CD14-positive monocyte (primary cell): ENCODE measurements at regions not wholly inside any gene's neighbourhood (a gene's known extent, or its start where the extent isn't known, plus 50 kb on each side); places are given as distances from the start of the nearest gene placed in this dataset.

Source experiments
- DNase-seq, 3 donors: peaks; one replicate each; pipeline ENCODE4 v3.0.0-alpha.2; 2011 to 2022
- H2AFZ ChIP-seq: 2 replicates; pipeline ENCODE4 v1.6.0; 2012; ENCODE audit warnings: mild to moderate bottlenecking, low read depth, low read length, inconsistent platforms; ENCODE audit not compliant: insufficient read depth, poor library complexity, severe bottlenecking
- H3K27ac ChIP-seq, 2 donors: 1 replicate in 1 of 2; 2 replicates in 1 of 2; pipeline ENCODE4 v1.5.1; 2012 to 2013; ENCODE audit warnings: low read length in 2 of 2, control low read depth in 1 of 2, inconsistent platforms in 1 of 2, low read depth in 1 of 2, mild to moderate bottlenecking in 1 of 2
- H3K27me3 ChIP-seq, 2 donors: one replicate each; pipeline versions ENCODE4 v1.6.0 to v1.6.1; 2011 to 2013; ENCODE audit warnings: low read length in 2 of 2; ENCODE audit not compliant: control insufficient read depth in 2 of 2, insufficient read depth in 2 of 2
- H3K36me3 ChIP-seq, 2 donors: replicated peaks in 1 of 2; 1 replicate in 1 of 2; 2 replicates in 1 of 2; pipeline versions ENCODE4 v1.5.1 to v1.6.1; 2012 to 2013; ENCODE audit warnings: low read length in 2 of 2, control low read depth in 1 of 2, inconsistent platforms in 1 of 2, mild to moderate bottlenecking in 1 of 2; ENCODE audit not compliant: insufficient read depth in 2 of 2, control insufficient read depth in 1 of 2
- H3K4me1 ChIP-seq, 2 donors: 1 replicate in 1 of 2; 2 replicates in 1 of 2; pipeline versions ENCODE4 v1.5.1 to v1.6.1; 2012 to 2013; ENCODE audit warnings: low read length in 2 of 2, control low read depth in 1 of 2, inconsistent platforms in 1 of 2, mild to moderate bottlenecking in 1 of 2, moderate library complexity in 1 of 2; ENCODE audit not compliant: insufficient read depth in 2 of 2, control insufficient read depth in 1 of 2
- H3K4me2 ChIP-seq: replicated peaks from 2 replicates; pipeline ENCODE3; 2012; ENCODE audit warnings: low read length, moderate library complexity, mild to moderate bottlenecking; ENCODE audit not compliant: poor library complexity, severe bottlenecking; ENCODE audit errors: extremely low read depth
- H3K4me3 ChIP-seq, 3 experiments: fragments of 200-600 bp in 1 of 3; sonication (generic) in 1 of 3; replicated peaks in 1 of 3; 1 replicate in 2 of 3; 2 replicates in 1 of 3; pipeline ENCODE4 v1.5.1; 2011 to 2013; ENCODE audit warnings: low read length in 3 of 3, mild to moderate bottlenecking in 3 of 3, control low read depth in 2 of 3, low read depth in 2 of 3, inconsistent platforms in 1 of 3, moderate library complexity in 1 of 3
- H3K79me2 ChIP-seq: 2 replicates; pipeline ENCODE4 v1.6.0; 2012; ENCODE audit warnings: mild to moderate bottlenecking, control low read depth, inconsistent platforms, low read length, moderate library complexity; ENCODE audit not compliant: insufficient read depth
- H3K9ac ChIP-seq: 2 replicates; pipeline ENCODE4 v1.6.0; 2017; ENCODE audit warnings: low read length, mild to moderate bottlenecking; ENCODE audit not compliant: insufficient read depth, poor library complexity, severe bottlenecking
- H3K9me3 ChIP-seq, 2 donors: replicated peaks in 1 of 2; 1 replicate in 1 of 2; 2 replicates in 1 of 2; pipeline versions ENCODE4 v1.5.1 to v1.6.1; 2012 to 2013; ENCODE audit warnings: low read length in 2 of 2, control low read depth in 1 of 2; ENCODE audit not compliant: control insufficient read depth in 1 of 2, insufficient read depth in 1 of 2
- H4K20me1 ChIP-seq: 2 replicates; pipeline ENCODE4 v1.6.0; 2012; ENCODE audit warnings: mild to moderate bottlenecking, low read length, control low read depth, moderate library complexity; ENCODE audit not compliant: insufficient read depth
- H3K27ac Mint-ChIP-seq, 7 donors: one replicate each; pipeline ENCODE4 v1.8.0; 2020; ENCODE audit warnings: mild to moderate bottlenecking in 7 of 7, mixed read lengths in 7 of 7, moderate library complexity in 6 of 7, inconsistent platforms in 2 of 7
- H3K27me3 Mint-ChIP-seq, 3 donors: one replicate each; pipeline ENCODE4 v1.8.0; 2021 to 2022; ENCODE audit warnings: low read depth in 3 of 3, mild to moderate bottlenecking in 3 of 3, mixed read lengths in 3 of 3, moderate library complexity in 3 of 3, inconsistent platforms in 1 of 3
- H3K36me3 Mint-ChIP-seq, 2 donors: one replicate each; pipeline ENCODE4 v1.8.0; 2020; ENCODE audit warnings: mixed read lengths in 2 of 2, inconsistent platforms in 1 of 2, mild to moderate bottlenecking in 1 of 2
- H3K4me1 Mint-ChIP-seq: one replicate; pipeline ENCODE4 v1.8.0; 2020; ENCODE audit warnings: mild to moderate bottlenecking, mixed read lengths
- H3K4me3 Mint-ChIP-seq, 2 donors: one replicate each; pipeline ENCODE4 v1.8.0; 2020; ENCODE audit warnings: mild to moderate bottlenecking in 2 of 2, mixed read lengths in 2 of 2, moderate library complexity in 1 of 2
- H3K9me3 Mint-ChIP-seq, 7 donors: one replicate each; pipeline ENCODE4 v1.8.0; 2020 to 2022; ENCODE audit warnings: mixed read lengths in 7 of 7, mild to moderate bottlenecking in 6 of 7, moderate library complexity in 6 of 7, inconsistent platforms in 2 of 7
- CTCF ChIP-seq: fragments of 200-600 bp; IDR thresholded peaks from one replicate; pipeline ENCODE4 v1.8.0; 2022; ENCODE audit warnings: antibody characterized with exemption, mild to moderate bottlenecking
- WGBS: methylation state at CpG from one replicate; pipeline ENCODE4 v1.1.5; 2013; ENCODE audit warnings: missing lambda C conversion rate; ENCODE audit not compliant: insufficient coverage; 5-methylcytosine and 5-hydroxymethylcytosine counted together
- intact Hi-C, 2 donors: fragments of 100-400 bp; cut with micrococcal nuclease; formaldehyde crosslinking; loops; one replicate each; pipeline versions ENCODE4 v1.15.0 to v1.15.1; 2023

- Mint-ChIP-seq H3K4me1 (no peaks in the 10 kb centered on the region), H3K36me3 (no peaks in the 10 kb centered on the region), H3K27ac (no peak overlapping the region), H3K27me3 (peaks cover 3 to 13% (median 10%) of the 10 kb centered on the region in 3 donors), H3K4me3 (no peak overlapping the region), H3K9me3 (peaks cover 0 to 6% (median 2%) of the 10 kb centered on the region in 7 donors)
- Histone ChIP-seq H3K27me3 (no peaks in the 10 kb centered on the region), H3K9ac (no peak overlapping the region), H3K4me3 (no peak overlapping the region), H3K79me2 (no peaks in the 10 kb centered on the region), H3K4me2 (no peak overlapping the region), H2AFZ (no peak overlapping the region), H4K20me1 (no peaks in the 10 kb centered on the region), H3K9me3 (no peaks in the 10 kb centered on the region), H3K36me3 (no peaks in the 10 kb centered on the region), H3K4me1 (no peaks in the 10 kb centered on the region), H3K27ac (no peak overlapping the region)
- DNase-seq: no peak
- WGBS: no CpG with 5 or more reads among the region's 3 CpGs
- intact Hi-C loops: no loop called here
- TF ChIP-seq CTCF: no peak
Observed at GRCh38 chr17:6184508-6184907, 114.3 kb downstream of the WSCD1 start.

DNA sequence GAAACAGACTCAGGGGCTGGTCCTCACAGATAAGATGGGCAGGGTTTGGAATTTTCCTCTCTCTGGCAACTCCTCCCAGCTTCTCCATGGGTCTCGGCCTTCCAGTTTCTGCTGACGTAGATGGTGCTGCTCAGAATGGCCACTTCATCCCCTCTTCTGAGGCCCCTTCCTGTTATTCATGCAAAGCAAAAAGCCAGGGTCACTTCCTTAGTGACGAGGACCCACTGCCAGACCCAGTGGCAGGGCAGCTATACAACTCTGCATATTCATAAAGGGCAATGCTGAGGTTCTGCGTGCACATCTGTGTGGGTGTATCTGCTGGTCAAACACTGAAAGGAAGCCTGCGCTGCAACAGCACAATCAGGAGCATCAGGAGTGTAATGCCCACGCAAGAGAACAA is 108.8 kb downstream of the WSCD1 start:
- DNase-seq: no peak
- H3K27ac ChIP-seq: no peak overlapping the region
- H3K27me3 ChIP-seq: no peaks in the 10 kb centered on the region
- no peaks in the 10 kb centered on the region for H3K9me3 Mint-ChIP-seq
- TF ChIP-seq CTCF: no peak
- no peaks in the 10 kb centered on the region for H4K20me1 ChIP-seq
- no peaks in the 10 kb centered on the region for H3K4me1 Mint-ChIP-seq
- no peaks in the 10 kb centered on the region for H3K4me1 ChIP-seq
- H2AFZ ChIP-seq: no peak overlapping the region
- H3K4me2 ChIP-seq: no peak overlapping the region
- no peaks in the 10 kb centered on the region for H3K9me3 ChIP-seq
- H3K36me3 ChIP-seq: no peaks in the 10 kb centered on the region
- WGBS: 47% methylated on average over 4 of the region's 6 CpGs
- intact Hi-C loops: no loop called here
- H3K9ac ChIP-seq: no peak overlapping the region
- no peak overlapping the region for H3K4me3 ChIP-seq
- peaks cover 3 to 10% (median 7%) of the 10 kb centered on the region in 3 donors for H3K27me3 Mint-ChIP-seq
- no peaks in the 10 kb centered on the region for H3K36me3 Mint-ChIP-seq
- no peak overlapping the region for H3K4me3 Mint-ChIP-seq
- H3K79me2 ChIP-seq: no peaks in the 10 kb centered on the region
- H3K27ac Mint-ChIP-seq: no peak overlapping the region
